Tibial artery (tissue), 4 donors: ENCODE measurements at regions not wholly inside any gene's neighbourhood (a gene's known extent, or its start where the extent isn't known, plus 50 kb on each side); places are given as distances from the start of the nearest gene placed in this dataset.

ENCODE experiments used
- DNase-seq, 2 donors: peaks; one replicate each; pipeline ENCODE4 v3.0.0-alpha.2; 2019
- H3K27ac ChIP-seq, 2 donors: fragments of 200-600 bp; sonication (generic) in 1 of 2; 1 replicate in 1 of 2; 2 replicates in 1 of 2; pipeline ENCODE4 v1.5.1; 2018 to 2019; ENCODE audit warnings: mild to moderate bottlenecking in 1 of 2
- H3K27me3 ChIP-seq, 2 donors: fragments of 200-600 bp; sonication (generic) in 1 of 2; one replicate each; pipeline versions ENCODE4 v1.5.1 to v1.6.0; 2016 to 2019
- H3K36me3 ChIP-seq, 3 donors: fragments of 200-600 bp; sonication (generic) in 2 of 3; one replicate each; pipeline ENCODE4 v1.5.1; 2016 to 2019; ENCODE audit warnings: mild to moderate bottlenecking in 2 of 3
- H3K4me1 ChIP-seq, 4 donors: fragments of 200-600 bp; sonication (generic) in 2 of 4; 1 replicate in 3 of 4; 2 replicates in 1 of 4; pipeline ENCODE4 v1.5.1; 2016 to 2019
- H3K4me3 ChIP-seq, 2 donors: fragments of 200-600 bp; sonication (generic) in 1 of 2; 1 replicate in 1 of 2; 2 replicates in 1 of 2; pipeline ENCODE4 v1.5.1; 2018 to 2019; ENCODE audit warnings: mild to moderate bottlenecking in 2 of 2
- H3K9me3 ChIP-seq, 3 donors: fragments of 200-600 bp; sonication (generic) in 1 of 3; one replicate each; pipeline ENCODE4 v1.5.1; 2016 to 2019
- intact Hi-C: fragments of 100-400 bp; cut with DNase I; formaldehyde crosslinking; loops from one replicate; pipeline ENCODE4 v1.15.0; 2023; ENCODE audit warnings: low total_unique reads
- TF ChIP-seq, protein P1 (sequence below), 2 experiments: fragments of 200-600 bp in 1 of 2; fragments of 450-650 bp in 1 of 2; IDR thresholded peaks; one replicate each; pipeline ENCODE4 v1.5.1; 2017 to 2019; ENCODE audit warnings: antibody characterized with exemption in 2 of 2, mild to moderate bottlenecking in 1 of 2, moderate library complexity in 1 of 2

- TF ChIP-seq, protein P1, sequence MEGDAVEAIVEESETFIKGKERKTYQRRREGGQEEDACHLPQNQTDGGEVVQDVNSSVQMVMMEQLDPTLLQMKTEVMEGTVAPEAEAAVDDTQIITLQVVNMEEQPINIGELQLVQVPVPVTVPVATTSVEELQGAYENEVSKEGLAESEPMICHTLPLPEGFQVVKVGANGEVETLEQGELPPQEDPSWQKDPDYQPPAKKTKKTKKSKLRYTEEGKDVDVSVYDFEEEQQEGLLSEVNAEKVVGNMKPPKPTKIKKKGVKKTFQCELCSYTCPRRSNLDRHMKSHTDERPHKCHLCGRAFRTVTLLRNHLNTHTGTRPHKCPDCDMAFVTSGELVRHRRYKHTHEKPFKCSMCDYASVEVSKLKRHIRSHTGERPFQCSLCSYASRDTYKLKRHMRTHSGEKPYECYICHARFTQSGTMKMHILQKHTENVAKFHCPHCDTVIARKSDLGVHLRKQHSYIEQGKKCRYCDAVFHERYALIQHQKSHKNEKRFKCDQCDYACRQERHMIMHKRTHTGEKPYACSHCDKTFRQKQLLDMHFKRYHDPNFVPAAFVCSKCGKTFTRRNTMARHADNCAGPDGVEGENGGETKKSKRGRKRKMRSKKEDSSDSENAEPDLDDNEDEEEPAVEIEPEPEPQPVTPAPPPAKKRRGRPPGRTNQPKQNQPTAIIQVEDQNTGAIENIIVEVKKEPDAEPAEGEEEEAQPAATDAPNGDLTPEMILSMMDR (IDR thresholded peaks at IDR 0.05) = no peak
- H3K4me1 ChIP-seq = no peaks in the 10 kb centered on the region
- DNase-seq = no peak
- no peak overlapping the region for H3K4me3 ChIP-seq
- no peaks in the 10 kb centered on the region for H3K27me3 ChIP-seq
- intact Hi-C loops = no loop called here
- H3K36me3 ChIP-seq = no peaks in the 10 kb centered on the region
- H3K27ac ChIP-seq = no peak overlapping the region
- no peaks in the 10 kb centered on the region for H3K9me3 ChIP-seq
Measured at GRCh38 chr3:103089758-103090157, 654.9 kb downstream of the ZPLD1 start.

DNA sequence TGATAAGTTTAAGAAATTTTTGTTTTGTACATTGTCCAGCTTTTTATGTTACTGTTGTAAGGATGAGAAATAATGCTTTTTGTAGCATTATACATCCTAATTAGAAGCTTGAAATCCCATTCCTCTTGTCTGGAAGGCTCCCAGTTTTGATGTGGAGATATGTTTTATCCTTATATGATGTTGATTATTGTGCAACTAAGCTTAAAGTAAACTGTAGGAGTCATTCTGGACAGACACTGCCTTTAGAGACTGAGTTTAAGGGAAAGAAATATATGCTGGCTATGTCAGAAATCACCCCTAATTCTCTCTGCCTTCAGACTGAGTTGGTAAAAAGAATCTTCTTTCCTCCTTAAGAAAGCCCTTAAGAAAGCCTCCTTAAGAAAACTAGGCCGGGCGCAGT lies 670.4 kb downstream of the ZPLD1 start:
- DNase-seq = no peak
- Histone ChIP-seq H3K4me3 (no peak overlapping the region), H3K4me1 (no peaks in the 10 kb centered on the region), H3K9me3 (no peaks in the 10 kb centered on the region), H3K27me3 (no peaks in the 10 kb centered on the region), H3K27ac (no peak overlapping the region), H3K36me3 (no peaks in the 10 kb centered on the region)
- TF ChIP-seq, protein P1 (IDR thresholded peaks at IDR 0.05) = no peak
- intact Hi-C loops = no loop called here

DNA sequence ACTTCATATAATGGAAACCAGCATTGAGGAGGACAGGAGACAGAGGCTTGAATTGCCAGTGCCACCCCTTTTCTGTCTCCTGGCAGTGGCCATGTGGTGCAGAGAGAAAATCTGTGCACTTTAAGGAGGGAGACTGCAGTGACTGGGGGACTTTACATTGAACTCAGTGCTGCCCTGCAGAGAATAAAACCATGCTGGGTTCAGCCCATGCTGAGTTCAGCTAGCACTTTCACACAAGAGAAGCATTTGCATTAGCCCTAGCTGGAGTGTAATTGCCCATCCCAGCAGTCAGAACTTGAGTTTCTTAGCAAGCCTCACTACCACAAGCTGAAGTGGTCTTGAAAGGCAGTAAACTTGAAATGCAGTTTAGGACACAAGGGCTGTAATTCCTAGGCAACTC lies 677.5 kb downstream of the ZPLD1 start:
- H3K27me3 ChIP-seq = no peaks in the 10 kb centered on the region
- no peak overlapping the region for H3K27ac ChIP-seq
- no peaks in the 10 kb centered on the region for H3K4me1 ChIP-seq
- intact Hi-C loops = no loop called here
- TF ChIP-seq, protein P1 (IDR thresholded peaks at IDR 0.05) = no peak
- no peaks in the 10 kb centered on the region for H3K36me3 ChIP-seq
- no peak for DNase-seq
- no peak overlapping the region for H3K4me3 ChIP-seq
- H3K9me3 ChIP-seq = no peaks in the 10 kb centered on the region

DNA sequence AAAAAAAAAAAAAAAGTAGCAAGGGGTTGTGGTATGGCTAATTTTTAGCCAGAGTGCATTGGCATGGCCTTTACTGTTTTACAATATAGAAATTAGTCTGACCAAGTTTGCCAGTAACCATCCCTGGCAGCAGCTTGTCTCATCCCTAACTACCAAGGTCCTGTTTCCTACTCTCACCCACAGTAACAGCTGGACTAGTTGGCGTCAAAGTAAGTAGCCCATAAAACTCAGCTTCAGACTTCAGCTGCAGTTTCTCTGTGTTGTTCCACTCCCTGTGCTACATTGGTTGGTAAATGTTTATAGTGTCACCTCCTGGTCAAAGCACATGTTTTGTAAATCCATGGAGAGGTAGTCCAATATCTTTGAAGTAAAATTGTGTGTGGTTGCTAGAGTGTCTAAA lies 691.3 kb downstream of the ZPLD1 start:
- Histone ChIP-seq H3K27me3 (no peaks in the 10 kb centered on the region), H3K36me3 (no peaks in the 10 kb centered on the region), H3K9me3 (no peaks in the 10 kb centered on the region), H3K4me3 (no peak overlapping the region), H3K27ac (no peak overlapping the region), H3K4me1 (no peaks in the 10 kb centered on the region)
- no peak for DNase-seq
- TF ChIP-seq, protein P1 (IDR thresholded peaks at IDR 0.05) = no peak
- intact Hi-C loops = no loop called here

DNA sequence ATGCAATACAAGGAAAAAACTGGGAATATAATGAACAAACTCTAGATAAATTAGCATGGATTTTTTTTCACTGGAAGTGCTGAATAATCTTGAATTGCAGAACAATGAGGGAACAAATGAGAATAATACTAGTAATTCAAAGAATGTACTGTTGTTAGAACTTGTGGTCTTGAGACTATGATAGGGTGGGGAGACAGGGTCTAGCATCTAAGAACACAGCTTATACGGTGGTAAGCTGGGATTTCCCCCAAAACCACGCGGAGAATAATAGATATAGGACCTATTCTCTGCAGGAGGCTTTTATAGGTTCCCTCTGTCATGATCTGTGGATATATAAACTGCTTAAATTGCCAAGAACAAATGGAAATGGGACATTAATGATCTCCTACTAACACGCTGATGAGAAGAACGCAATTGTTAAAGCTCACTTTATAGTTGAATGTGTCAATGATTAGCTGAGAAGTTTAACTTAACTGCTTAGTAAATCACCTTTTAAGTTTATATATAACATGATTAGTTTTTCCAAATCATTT lies 692.3 kb downstream of the ZPLD1 start:
- Histone ChIP-seq H3K36me3 (no peaks in the 10 kb centered on the region), H3K27ac (no peak overlapping the region), H3K4me3 (no peak overlapping the region), H3K27me3 (no peaks in the 10 kb centered on the region), H3K4me1 (no peaks in the 10 kb centered on the region), H3K9me3 (no peaks in the 10 kb centered on the region)
- TF ChIP-seq, protein P1 (IDR thresholded peaks at IDR 0.05) = no peak
- DNase-seq = no peak
- intact Hi-C loops = no loop called here

- DNase-seq = no peak
- no peaks in the 10 kb centered on the region for H3K9me3 ChIP-seq
- H3K27ac ChIP-seq = no peak overlapping the region
- no peak overlapping the region for H3K4me3 ChIP-seq
- no peaks in the 10 kb centered on the region for H3K4me1 ChIP-seq
- intact Hi-C loops = no loop called here
- H3K36me3 ChIP-seq = no peaks in the 10 kb centered on the region
- H3K27me3 ChIP-seq = no peaks in the 10 kb centered on the region
- TF ChIP-seq, protein P1 (IDR thresholded peaks at IDR 0.05) = no peak
Measured at GRCh38 chr3:103127737-103128136, 692.9 kb downstream of the ZPLD1 start.
